Uterus (tissue), 3 donors: ENCODE measurements at regions not wholly inside any gene's neighbourhood (a gene's known extent, or its start where the extent isn't known, plus 50 kb on each side); places are given as distances from the start of the nearest gene placed in this dataset.
"Not testable (repeated sequence)": the region's sequence is repeated elsewhere in the genome, so short reads cannot be mapped to it uniquely, and the experiment has no call there.

Source experiments
- DNase-seq, 2 donors: peaks; one replicate each; pipeline ENCODE4 v3.0.0-alpha.2; 2019 to 2020
- H3K27ac ChIP-seq, 2 donors: fragments of 200-600 bp; sonication (generic); 1 replicate in 1 of 2; 2 replicates in 1 of 2; pipeline ENCODE4 v1.5.1; 2016 to 2018
- H3K27me3 ChIP-seq, 2 donors: fragments of 200-600 bp; sonication (generic); one replicate each; pipeline ENCODE4 v1.5.1; 2018 to 2019; ENCODE audit warnings: control low read depth in 1 of 2
- H3K36me3 ChIP-seq, 2 donors: fragments of 200-600 bp; sonication (generic); one replicate each; pipeline ENCODE4 v1.5.1; 2019; ENCODE audit warnings: control low read depth in 1 of 2
- H3K4me1 ChIP-seq, 2 donors: fragments of 200-600 bp; sonication (generic); one replicate each; pipeline ENCODE4 v1.5.1; 2018 to 2019; ENCODE audit warnings: control low read depth in 1 of 2
- H3K4me3 ChIP-seq, 2 donors: fragments of 200-600 bp; sonication (generic); 1 replicate in 1 of 2; 2 replicates in 1 of 2; pipeline ENCODE4 v1.5.1; 2018 to 2019; ENCODE audit warnings: mild to moderate bottlenecking in 1 of 2
- H3K9me3 ChIP-seq, 2 donors: fragments of 200-600 bp; sonication (generic); one replicate each; pipeline ENCODE4 v1.5.1; 2019; ENCODE audit warnings: control low read depth in 1 of 2
- CTCF ChIP-seq, 4 experiments: fragments of 200-600 bp in 2 of 4; fragments of 450-650 bp in 2 of 4; sonication (generic) in 2 of 4; IDR thresholded peaks; one replicate each; pipeline ENCODE4 v1.5.1; 2016 to 2019; ENCODE audit warnings: antibody characterized with exemption in 4 of 4, mild to moderate bottlenecking in 2 of 4, moderate library complexity in 1 of 4
- POLR2A ChIP-seq, 2 donors: fragments of 450-650 bp; IDR thresholded peaks; one replicate each; pipeline ENCODE4 v1.6.1; 2016; ENCODE audit warnings: antibody characterized with exemption in 2 of 2, mild to moderate bottlenecking in 1 of 2, moderate library complexity in 1 of 2
- intact Hi-C: fragments of 100-400 bp; cut with DNase I; formaldehyde crosslinking; loops from one replicate; pipeline ENCODE4 v1.15.1; 2023; ENCODE audit warnings: low total_unique reads
- donor health status: DM: yes; HTN: yes; CAD: no.

GRCh38 chr18:76013057-76013456 is 482.0 kb downstream of the ZNF516 start:
- DNase-seq = no peak
- Histone ChIP-seq H3K27me3 (no peaks in the 10 kb centered on the region), H3K4me1 (no peaks in the 10 kb centered on the region), H3K4me3 (no peak overlapping the region), H3K27ac (no peak overlapping the region), H3K9me3 (no peaks in the 10 kb centered on the region), H3K36me3 (no peaks in the 10 kb centered on the region)
- TF ChIP-seq POLR2A (IDR thresholded peaks at IDR 0.05) (no peak), CTCF (IDR thresholded peaks at IDR 0.05) (no peak)
- intact Hi-C loops = no loop called here

GRCh38 chr18:76005632-76006208 is 489.3 kb downstream of the ZNF516 start:
- Histone ChIP-seq H3K9me3 (no peaks in the 10 kb centered on the region), H3K27ac (no peak overlapping the region), H3K27me3 (no peaks in the 10 kb centered on the region), H3K4me1 (no peaks in the 10 kb centered on the region), H3K36me3 (no peaks in the 10 kb centered on the region), H3K4me3 (no peak overlapping the region)
- intact Hi-C loops = no loop called here
- no peak for DNase-seq
- no peak for TF ChIP-seq POLR2A (IDR thresholded peaks at IDR 0.05)
- no peak for TF ChIP-seq CTCF (IDR thresholded peaks at IDR 0.05)

GRCh38 chr18:75987913-75988312 is 507.1 kb downstream of the ZNF516 start:
- intact Hi-C loops, H3K4me3 ChIP-seq, DNase-seq, H3K36me3 ChIP-seq, H3K27me3 ChIP-seq, H3K4me1 ChIP-seq, H3K9me3 ChIP-seq, H3K27ac ChIP-seq: not testable (repeated sequence)

- Histone ChIP-seq H3K4me3 (no peak overlapping the region), H3K9me3 (no peaks in the 10 kb centered on the region), H3K36me3 (no peaks in the 10 kb centered on the region), H3K4me1 (no peaks in the 10 kb centered on the region), H3K27me3 (no peaks in the 10 kb centered on the region), H3K27ac (no peak overlapping the region)
- DNase-seq = no peak
- intact Hi-C loops = no loop called here
- no peak for TF ChIP-seq POLR2A (IDR thresholded peaks at IDR 0.05)
- TF ChIP-seq CTCF (IDR thresholded peaks at IDR 0.05) = no peak
Observed at GRCh38 chr18:75984853-75985252, 510.2 kb downstream of the ZNF516 start.

- intact Hi-C loops = no loop called here
- Histone ChIP-seq H3K36me3 (no peaks in the 10 kb centered on the region), H3K27me3 (no peaks in the 10 kb centered on the region), H3K9me3 (no peaks in the 10 kb centered on the region), H3K4me3 (no peak overlapping the region), H3K4me1 (no peaks in the 10 kb centered on the region), H3K27ac (no peak overlapping the region)
- no peak for DNase-seq
- TF ChIP-seq POLR2A (IDR thresholded peaks at IDR 0.05) (no peak), CTCF (IDR thresholded peaks at IDR 0.05) (no peak)
Observed at GRCh38 chr18:75981102-75981501, 513.9 kb downstream of the ZNF516 start.

GRCh38 chr18:75977081-75977480 is 518.0 kb downstream of the ZNF516 start:
- no peak for TF ChIP-seq CTCF (IDR thresholded peaks at IDR 0.05)
- no peak for TF ChIP-seq POLR2A (IDR thresholded peaks at IDR 0.05)
- intact Hi-C loops = no loop called here
- no peak overlapping the region for H3K27ac ChIP-seq
- no peaks in the 10 kb centered on the region for H3K9me3 ChIP-seq
- DNase-seq = no peak
- no peaks in the 10 kb centered on the region for H3K4me1 ChIP-seq
- no peaks in the 10 kb centered on the region for H3K27me3 ChIP-seq
- no peaks in the 10 kb centered on the region for H3K36me3 ChIP-seq
- H3K4me3 ChIP-seq = no peak overlapping the region
